ENCODE measurements at regions not wholly inside any gene's neighbourhood (a gene's known extent, or its start where the extent isn't known, plus 50 kb on each side); places are given as distances from the start of the nearest gene placed in this dataset.

GRCh38 chr20:24160563-24161281 is 172.1 kb upstream of the GGTLC1 start:
- ATAC-seq (ENCODE audit: low read depth) (no peak), DNase-seq (no peak)
- H3K4me3 Mint-ChIP-seq: no peak overlapping the region
- H3K36me3 Mint-ChIP-seq (ENCODE audit: low read depth): no peaks in the 10 kb centered on the region
- no peak overlapping the region for H3K27ac Mint-ChIP-seq
- intact Hi-C loops (cut with micrococcal nuclease): loop anchor here (5.0 kb wide), 1 partner anchor 1017 kb away; no protein-coding TSS in a partner anchor
- H3K9me3 Mint-ChIP-seq: no peaks in the 10 kb centered on the region
- ChIA-PET CTCF (interaction anchor here (1.1 to 1.3 kb wide), 2 partner anchors 10 to 620 kb away, joined by 4 read pairs; no protein-coding TSS in a partner anchor), POLR2A (no interaction called here)
- TF ChIP-seq CTCF (IDR thresholded peaks at IDR 0.05): no peak
- no peaks in the 10 kb centered on the region for H3K27me3 Mint-ChIP-seq
- no peaks in the 10 kb centered on the region for H3K4me1 Mint-ChIP-seq

GRCh38 chr20:24158281-24158680 is 169.7 kb upstream of the GGTLC1 start:
- no peak overlapping the region for H3K27ac Mint-ChIP-seq
- ATAC-seq (ENCODE audit: low read depth) (no peak), DNase-seq (no peak)
- no peak for TF ChIP-seq CTCF (IDR thresholded peaks at IDR 0.05)
- CTCF ChIA-PET: no interaction called here
- peaks cover 8% of the 10 kb centered on the region for H3K27me3 Mint-ChIP-seq
- no peaks in the 10 kb centered on the region for H3K36me3 Mint-ChIP-seq (ENCODE audit: low read depth)
- intact Hi-C loops (cut with micrococcal nuclease): no loop called here
- H3K9me3 Mint-ChIP-seq: no peaks in the 10 kb centered on the region
- POLR2A ChIA-PET: no interaction called here
- H3K4me1 Mint-ChIP-seq: no peaks in the 10 kb centered on the region
- no peak overlapping the region for H3K4me3 Mint-ChIP-seq

GRCh38 chr20:24157213-24157612 is 168.6 kb upstream of the GGTLC1 start:
- Mint-ChIP-seq H3K36me3 (ENCODE audit: low read depth) (no peaks in the 10 kb centered on the region), H3K4me3 (no peak overlapping the region), H3K27ac (no peak overlapping the region), H3K27me3 (peaks cover 8% of the 10 kb centered on the region), H3K9me3 (no peaks in the 10 kb centered on the region), H3K4me1 (no peaks in the 10 kb centered on the region)
- TF ChIP-seq CTCF (IDR thresholded peaks at IDR 0.05): no peak
- CTCF ChIA-PET: no interaction called here
- no peak for DNase-seq
- POLR2A ChIA-PET: no interaction called here
- no peak for ATAC-seq (ENCODE audit: low read depth)
- intact Hi-C loops (cut with micrococcal nuclease): no loop called here

- Mint-ChIP-seq H3K36me3 (ENCODE audit: low read depth) (no peaks in the 10 kb centered on the region), H3K27me3 (peaks cover 8% of the 10 kb centered on the region), H3K27ac (no peak overlapping the region), H3K4me3 (no peak overlapping the region), H3K4me1 (peaks cover 5% of the 10 kb centered on the region), H3K9me3 (peaks cover 5% of the 10 kb centered on the region)
- intact Hi-C loops (cut with micrococcal nuclease): no loop called here
- ChIA-PET CTCF (no interaction called here), POLR2A (no interaction called here)
- TF ChIP-seq CTCF (IDR thresholded peaks at IDR 0.05): no peak
- DNase-seq (no peak), ATAC-seq (ENCODE audit: low read depth) (no peak)
Measured at GRCh38 chr20:24153101-24154040, 164.8 kb upstream of the GGTLC1 start.

- H3K36me3 Mint-ChIP-seq (ENCODE audit: low read depth): no peaks in the 10 kb centered on the region
- ChIA-PET CTCF (no interaction called here), POLR2A (no interaction called here)
- intact Hi-C loops (cut with micrococcal nuclease): no loop called here
- no peak overlapping the region for H3K27ac Mint-ChIP-seq
- DNase-seq: no peak
- peaks cover 5% of the 10 kb centered on the region for H3K9me3 Mint-ChIP-seq
- peaks cover 8% of the 10 kb centered on the region for H3K27me3 Mint-ChIP-seq
- peaks cover 7% of the 10 kb centered on the region for H3K4me1 Mint-ChIP-seq
- no peak overlapping the region for H3K4me3 Mint-ChIP-seq
- TF ChIP-seq CTCF (IDR thresholded peaks at IDR 0.05): no peak
- ATAC-seq (ENCODE audit: low read depth): no peak
Measured at GRCh38 chr20:24151621-24152294, 163.2 kb upstream of the GGTLC1 start.
